NCI-H526 (cell line): ENCODE measurements at regions not wholly inside any gene's neighbourhood (a gene's known extent, or its start where the extent isn't known, plus 50 kb on each side); places are given as distances from the start of the nearest gene placed in this dataset.
A peak's percentile ranks its signal among the peaks of the same experiment; 100 is the strongest.

Source experiments
- DNase-seq, 2 experiments: peaks; one replicate each; lab custom pipeline; 2025; lab: John Stamatoyannopoulos, UW

GRCh38 chr11:115767047-115767802 is 263.0 kb upstream of the CADM1 start:
- peak; percentile 54 to 91 for DNase-seq

- no peak for DNase-seq
Observed at GRCh38 chr11:115766561-115766960, 262.3 kb upstream of the CADM1 start.

- DNase-seq: no peak
Observed at GRCh38 chr11:115765803-115766239, 261.6 kb upstream of the CADM1 start.

DNA sequence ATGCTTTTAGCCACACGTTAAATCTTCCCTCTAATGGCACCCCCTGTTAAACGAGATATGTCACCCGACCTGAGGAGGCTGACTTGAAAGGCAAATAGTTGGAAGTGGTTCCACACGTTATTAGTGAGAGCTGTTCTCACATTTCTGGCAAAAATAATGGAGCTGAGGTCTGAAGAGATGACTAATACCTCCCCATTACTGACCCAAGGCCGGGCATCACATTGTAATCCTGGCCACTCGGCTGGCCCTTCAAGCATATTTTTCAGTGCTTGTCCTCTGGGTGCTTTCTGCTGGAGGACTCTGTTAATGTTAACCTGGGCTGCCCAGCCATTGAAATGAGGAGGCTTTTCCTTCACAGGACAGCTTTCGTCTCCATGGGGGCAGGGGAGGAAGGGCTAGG is 260.0 kb upstream of the CADM1 start:
- no peak for DNase-seq

DNA sequence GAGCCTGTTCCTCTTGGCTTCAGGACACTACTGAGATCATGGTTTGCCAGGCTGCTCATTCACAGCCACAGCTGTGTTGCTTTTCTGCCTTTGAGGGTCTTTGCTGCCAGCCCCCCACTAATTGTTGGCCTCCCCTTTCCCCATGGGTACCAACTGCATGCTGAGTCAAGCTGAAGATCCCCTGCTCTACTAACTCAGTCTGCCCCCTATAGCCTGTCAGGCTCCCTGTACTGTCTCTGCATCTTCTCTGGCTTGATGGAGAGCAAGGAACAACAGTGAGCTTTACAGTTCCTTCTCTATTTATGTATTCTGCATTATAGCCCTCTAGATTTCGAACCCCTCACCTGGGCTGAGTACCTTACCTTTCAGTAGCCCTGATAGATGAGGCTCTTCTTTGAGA is 257.6 kb upstream of the CADM1 start:
- no peak for DNase-seq

DNA sequence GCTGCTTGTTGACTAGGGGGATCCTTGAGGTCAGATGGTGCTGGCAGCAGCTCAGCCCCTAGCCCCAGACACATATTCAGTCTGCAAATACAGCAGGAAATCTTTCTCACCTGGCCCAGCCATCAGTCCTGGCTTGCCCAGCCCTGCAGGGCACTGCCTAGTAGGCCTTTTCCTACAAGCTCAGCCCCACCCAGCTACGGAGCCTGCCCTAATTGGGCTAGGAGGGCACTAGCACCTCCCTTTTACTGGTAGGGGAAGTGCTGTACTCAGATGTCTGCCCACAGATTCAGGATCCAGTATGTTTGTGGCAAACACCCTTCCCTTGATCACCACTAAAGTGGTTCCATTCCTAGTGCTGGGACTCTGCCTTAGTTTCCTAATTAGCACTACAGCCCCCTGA is 257.1 kb upstream of the CADM1 start:
- DNase-seq: peak; percentile 4 to 22

DNA sequence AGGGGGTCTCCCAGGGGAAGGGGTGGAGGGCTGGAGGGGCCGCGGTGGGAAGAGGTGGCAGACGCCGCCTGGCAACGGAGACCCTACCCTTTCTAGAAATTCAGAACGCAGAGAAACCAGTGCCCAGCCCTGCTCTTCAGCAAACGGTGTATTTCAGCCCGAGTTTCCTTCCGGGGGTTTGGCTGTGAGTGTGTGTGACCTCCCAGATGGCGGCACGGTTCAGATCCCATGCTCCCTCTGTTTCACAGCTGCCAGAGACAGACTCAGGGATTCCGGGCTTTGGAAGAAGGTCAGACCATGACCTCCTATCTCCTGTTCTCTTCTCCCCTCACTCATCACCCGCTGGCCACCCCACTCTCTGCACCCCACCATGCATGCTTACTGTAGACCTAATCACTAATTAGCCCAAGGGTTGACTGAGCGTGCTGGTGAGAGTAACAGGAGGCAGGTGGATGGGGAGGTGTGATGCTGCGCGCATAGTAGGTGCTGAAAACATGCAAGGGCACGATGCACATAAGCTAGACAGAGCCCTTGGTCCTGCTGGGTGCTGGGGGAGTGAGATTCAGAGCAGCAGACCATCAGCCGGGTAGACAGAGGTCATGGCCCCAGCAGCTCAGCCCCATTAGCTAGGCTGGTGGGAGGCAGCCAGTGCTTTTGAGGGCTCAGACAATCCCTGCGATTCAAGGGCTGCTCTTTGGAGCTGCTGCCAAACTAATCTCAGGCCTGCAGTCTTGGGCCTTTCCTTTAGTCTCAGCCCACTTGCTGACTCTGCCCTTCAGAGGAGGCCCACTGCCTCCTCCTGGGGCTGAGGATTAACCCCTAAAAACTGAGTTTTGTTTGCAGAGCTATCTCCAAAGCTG is 256.5 kb upstream of the CADM1 start:
- DNase-seq: peak in 1 of 2 experiments; percentile 63

- DNase-seq: peak; percentile 51 to 85
Observed at GRCh38 chr11:115759622-115760460, 255.6 kb upstream of the CADM1 start.

DNA sequence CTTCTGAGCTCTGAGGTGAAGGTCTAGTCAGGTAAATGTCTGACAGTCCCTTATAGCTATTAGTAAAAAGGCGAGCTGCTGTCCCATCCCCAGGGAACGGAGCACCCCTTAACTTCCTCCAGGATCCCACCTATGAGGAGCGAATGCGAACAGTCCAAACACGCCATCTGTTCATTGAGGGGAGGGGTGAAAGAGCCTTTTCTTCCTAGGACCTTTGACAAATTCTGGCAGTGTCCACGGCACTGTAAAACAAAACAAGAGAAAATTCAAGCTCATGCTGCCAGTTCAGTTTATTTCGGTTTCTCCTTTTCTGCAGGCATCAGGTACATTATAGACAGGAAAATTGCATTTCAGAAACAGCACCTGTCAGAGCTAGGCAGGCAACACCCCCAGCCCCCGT is 253.8 kb upstream of the CADM1 start:
- no peak for DNase-seq

GRCh38 chr11:115751243-115752015 is 247.2 kb upstream of the CADM1 start:
- no peak for DNase-seq

GRCh38 chr11:115745610-115746512 is 241.6 kb upstream of the CADM1 start:
- no peak for DNase-seq

GRCh38 chr11:115745066-115745465 is 240.9 kb upstream of the CADM1 start:
- no peak for DNase-seq

- no peak for DNase-seq
Observed at GRCh38 chr11:115743719-115744118, 239.5 kb upstream of the CADM1 start.

DNA sequence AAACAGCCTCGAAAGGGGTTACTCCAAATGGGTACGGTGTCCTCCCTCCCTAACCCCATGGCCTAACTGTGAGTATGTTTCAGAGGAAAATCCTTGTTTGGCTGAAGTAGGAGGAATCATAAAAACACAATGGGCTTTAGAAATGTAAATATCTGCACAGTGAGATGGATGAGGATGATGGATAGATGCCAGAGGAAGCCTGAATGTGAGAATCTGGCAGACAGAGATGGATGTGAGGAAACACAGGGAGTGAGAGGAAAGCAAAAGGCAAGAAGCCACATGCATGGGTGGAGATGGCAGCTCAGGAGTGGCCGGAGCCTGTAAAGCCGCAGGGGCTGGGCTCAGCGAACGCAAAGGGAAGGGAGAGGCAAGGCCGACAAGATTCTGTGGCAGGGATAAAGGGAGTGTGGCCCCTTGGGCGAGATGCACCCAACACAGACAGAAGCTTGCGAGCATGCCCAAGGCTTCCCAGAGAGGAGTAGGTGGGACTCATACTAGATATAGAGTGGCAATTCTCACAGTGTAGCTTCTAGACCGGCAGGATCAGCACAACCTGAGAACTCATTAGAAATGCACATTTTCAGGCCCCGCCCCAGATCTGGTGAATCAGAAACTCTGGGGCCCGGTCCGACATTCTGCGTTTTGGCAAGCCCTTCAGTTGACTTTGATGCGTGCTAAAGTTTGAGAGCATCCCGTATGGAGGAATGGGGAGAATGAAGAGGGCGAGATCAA is 237.3 kb upstream of the CADM1 start:
- DNase-seq: no peak

GRCh38 chr11:115740324-115740723 is 236.1 kb upstream of the CADM1 start:
- no peak for DNase-seq

DNA sequence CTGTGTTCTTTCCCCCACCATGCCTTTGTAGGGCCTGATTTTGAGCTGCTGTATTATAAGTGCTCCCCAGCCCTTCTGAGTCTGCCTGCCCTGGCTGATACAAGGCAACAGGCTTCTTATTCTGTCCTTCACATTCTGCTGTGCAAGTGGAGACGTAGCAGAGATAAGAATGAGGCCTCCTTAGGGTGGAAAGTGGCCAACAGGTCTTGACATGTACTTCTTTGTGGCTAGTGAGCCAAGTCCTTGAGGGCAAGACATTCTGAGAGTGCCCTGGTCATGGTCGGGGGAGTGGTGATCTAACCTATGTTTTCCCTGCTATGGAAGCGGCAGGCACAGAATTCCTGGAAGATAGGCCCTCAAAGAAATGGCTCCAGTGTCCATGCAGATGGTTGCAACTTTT is 235.7 kb upstream of the CADM1 start:
- no peak for DNase-seq

DNA sequence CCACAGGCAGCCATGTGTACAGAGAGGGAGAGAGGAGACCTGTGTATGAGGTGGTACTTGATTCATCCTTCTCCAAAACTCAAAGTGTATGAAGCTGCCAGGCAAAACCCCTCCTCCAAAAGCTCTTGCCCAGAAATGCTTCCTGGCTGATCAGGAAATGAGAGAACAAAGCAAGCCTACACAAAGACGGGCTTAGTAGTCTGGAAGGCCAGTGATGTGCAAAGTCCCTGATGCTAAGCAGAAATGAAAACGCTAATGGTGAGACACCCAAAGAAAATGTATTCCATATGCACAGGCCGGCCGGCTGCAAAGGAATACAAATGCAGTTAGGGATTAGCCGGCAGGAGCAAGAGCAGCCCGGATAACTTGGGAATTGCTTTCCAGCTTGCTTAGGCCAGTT is 234.9 kb upstream of the CADM1 start:
- no peak for DNase-seq

DNA sequence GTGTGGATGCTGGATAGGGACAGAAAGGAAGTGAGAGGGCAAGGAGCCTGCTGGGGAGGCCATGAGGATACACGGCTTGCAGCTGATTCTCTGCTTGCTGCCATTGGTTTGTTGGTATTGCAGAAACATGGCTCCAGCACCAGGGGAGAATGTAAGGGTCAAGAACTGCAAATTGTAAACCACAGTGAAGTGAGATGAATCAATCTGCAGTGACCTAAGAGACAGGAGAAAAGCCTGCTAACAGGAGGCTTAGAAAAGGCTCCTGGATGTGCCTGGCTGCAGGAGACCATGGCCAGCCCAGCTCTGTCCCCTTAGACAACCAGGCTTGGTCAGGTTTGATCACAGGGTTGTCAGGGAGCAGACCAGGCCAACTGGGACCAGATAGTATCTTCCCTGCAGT is 233.7 kb upstream of the CADM1 start:
- no peak for DNase-seq

- no peak for DNase-seq
Observed at GRCh38 chr11:115736146-115736545, 231.9 kb upstream of the CADM1 start.

DNA sequence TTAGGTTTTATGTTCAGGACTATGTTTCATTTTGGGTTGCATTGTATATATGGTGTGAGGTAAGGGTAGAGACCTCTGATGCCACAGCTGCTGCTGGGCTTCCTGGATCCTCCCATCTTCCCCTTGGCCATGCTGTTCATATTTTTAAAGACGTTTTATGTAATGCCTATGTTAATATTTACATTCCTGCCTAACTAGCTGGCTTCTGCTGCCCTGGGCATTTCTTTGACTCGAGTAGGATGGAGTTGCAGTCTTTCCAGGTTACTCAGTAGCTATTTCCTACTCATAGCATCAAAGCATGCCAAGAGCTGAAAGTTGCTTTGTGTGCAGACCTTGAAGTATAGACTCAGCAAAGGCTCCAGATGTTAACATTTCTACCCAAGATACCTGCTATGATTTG is 220.5 kb upstream of the CADM1 start:
- DNase-seq: no peak
